CD4-positive, CD25-positive, alpha-beta regulatory T cell (primary cell): ENCODE measurements at regions not wholly inside any gene's neighbourhood (a gene's known extent, or its start where the extent isn't known, plus 50 kb on each side); places are given as distances from the start of the nearest gene placed in this dataset.

Experiments used
- ATAC-seq, 2 donors: fragments of 150-1000 bp; cut with Tn5 transposase; one replicate each; pipeline ENCODE4 v1.10.0; 2021; ENCODE audit warnings: low read depth in 2 of 2, moderate number of reproducible peaks in 2 of 2, moderate library complexity in 1 of 2
- DNase-seq, 3 donors: peaks; one replicate each; pipeline versions ENCODE4 v3.0.0 to v3.0.0-alpha.2; 2012 to 2022; ENCODE audit warnings: mixed read lengths in 1 of 3
- H3K27ac ChIP-seq: one replicate; pipeline ENCODE4 v1.7.0; 2013; ENCODE audit warnings: mild to moderate bottlenecking, low read length; ENCODE audit not compliant: insufficient read depth, poor library complexity, severe bottlenecking
- H3K27me3 ChIP-seq: one replicate; pipeline ENCODE4 v1.7.0; 2013; ENCODE audit warnings: low read length; ENCODE audit not compliant: control insufficient read depth, insufficient read depth
- H3K36me3 ChIP-seq: one replicate; pipeline ENCODE4 v1.7.0; 2013; ENCODE audit warnings: mild to moderate bottlenecking, low read length, moderate library complexity; ENCODE audit not compliant: control insufficient read depth, insufficient read depth
- H3K4me1 ChIP-seq: 2 replicates; pipeline ENCODE4 v1.7.0; 2013; ENCODE audit warnings: mild to moderate bottlenecking, low read length; ENCODE audit not compliant: insufficient read depth, control insufficient read depth, poor library complexity, severe bottlenecking
- H3K4me3 ChIP-seq: one replicate; pipeline ENCODE4 v1.7.0; 2013; ENCODE audit warnings: low read depth, mild to moderate bottlenecking, low read length, moderate library complexity
- H3K9me3 ChIP-seq, 2 experiments: 1 replicate in 1 of 2; 2 replicates in 1 of 2; pipeline ENCODE4 v1.7.0; 2013; ENCODE audit warnings: low read length in 2 of 2, mild to moderate bottlenecking in 1 of 2, moderate library complexity in 1 of 2; ENCODE audit not compliant: control insufficient read depth in 2 of 2
- H3K27ac Mint-ChIP-seq, 3 donors: one replicate each; pipeline ENCODE4 v1.8.0; 2020 to 2022; ENCODE audit warnings: mild to moderate bottlenecking in 3 of 3, mixed read lengths in 3 of 3, moderate library complexity in 2 of 3
- H3K27me3 Mint-ChIP-seq: one replicate; pipeline ENCODE4 v1.8.0; 2022; ENCODE audit warnings: mild to moderate bottlenecking, mixed read lengths
- H3K36me3 Mint-ChIP-seq: one replicate; pipeline ENCODE4 v1.8.0; 2020; ENCODE audit warnings: mixed read lengths
- H3K4me1 Mint-ChIP-seq, 4 donors: one replicate each; pipeline ENCODE4 v1.8.0; 2020 to 2022; ENCODE audit warnings: mixed read lengths in 4 of 4, mild to moderate bottlenecking in 1 of 4
- H3K4me3 Mint-ChIP-seq, 4 donors: one replicate each; pipeline ENCODE4 v1.8.0; 2020 to 2022; ENCODE audit warnings: mild to moderate bottlenecking in 4 of 4, mixed read lengths in 4 of 4, moderate library complexity in 3 of 4
- H3K9me3 Mint-ChIP-seq, 7 donors: one replicate each; pipeline ENCODE4 v1.8.0; 2020 to 2022; ENCODE audit warnings: mixed read lengths in 7 of 7, mild to moderate bottlenecking in 3 of 7, moderate library complexity in 2 of 7

DNA sequence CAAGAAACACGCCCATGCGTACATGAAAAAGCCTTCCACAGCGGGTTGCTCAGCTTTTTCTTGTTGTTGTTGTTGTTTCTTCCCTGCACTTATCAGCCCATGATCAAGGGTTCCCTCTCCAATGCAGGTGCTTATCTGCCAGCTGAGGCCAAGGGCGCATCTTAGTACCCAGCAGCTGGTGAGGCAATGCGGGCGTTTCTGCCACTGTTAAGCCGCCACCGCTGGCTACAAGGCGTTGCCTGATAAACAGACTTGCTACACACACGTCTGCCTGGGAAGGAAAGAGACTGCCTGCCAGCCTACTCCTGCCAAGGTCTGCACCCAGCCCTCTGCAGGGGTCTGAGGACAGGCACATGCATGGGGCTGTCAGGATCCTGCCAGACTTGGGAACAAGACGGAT lies 345.9 kb downstream of the BCL11B start:
- no peak overlapping the region for H3K27ac ChIP-seq
- DNase-seq, result peak in 2 of 3 donors; percentile 44 to 77

GRCh38 chr14:98926801-98927200 lies 345.2 kb downstream of the BCL11B start:
- Mint-ChIP-seq H3K4me1 (peaks cover 6 to 62% (median 26%) of the 10 kb centered on the region in 4 donors), H3K27ac (peak overlapping the region in 1 of 3 donors; percentile 8), H3K4me3 (peak overlapping the region in 1 of 4 donors; percentile 39), H3K36me3 (peaks cover 10% of the 10 kb centered on the region), H3K9me3 (peaks cover 0 to 8% (median 3%) of the 10 kb centered on the region in 7 donors), H3K27me3 (peaks cover 4% of the 10 kb centered on the region)
- H3K36me3 ChIP-seq, result no peaks in the 10 kb centered on the region
- H3K9me3 ChIP-seq, result no peaks in the 10 kb centered on the region
- DNase-seq (no peak), ATAC-seq (no peak)
- no peak overlapping the region for H3K4me3 ChIP-seq
- no peak overlapping the region for H3K27ac ChIP-seq
- peaks cover 31% of the 10 kb centered on the region for H3K4me1 ChIP-seq
- H3K27me3 ChIP-seq, result no peaks in the 10 kb centered on the region

More for the DNA sequence above, 345.9 kb downstream of the BCL11B start:
- Histone ChIP-seq H3K4me3 (no peak overlapping the region), H3K4me1 (peaks cover 24% of the 10 kb centered on the region), H3K27me3 (no peaks in the 10 kb centered on the region), H3K36me3 (no peaks in the 10 kb centered on the region), H3K9me3 (no peaks in the 10 kb centered on the region)
- ATAC-seq, result peak; percentile 52 to 72
- H3K4me3 Mint-ChIP-seq, result peak overlapping the region in 3 of 4 donors; percentile 42 to 68 (median 63)
- H3K9me3 Mint-ChIP-seq, result peaks cover 0 to 9% (median 3%) of the 10 kb centered on the region in 7 donors
- H3K27me3 Mint-ChIP-seq, result peaks cover 6% of the 10 kb centered on the region
- H3K4me1 Mint-ChIP-seq, result peaks cover 5 to 55% (median 19%) of the 10 kb centered on the region in 4 donors
- peak overlapping the region; percentile 84 to 94 (median 92) for H3K27ac Mint-ChIP-seq
- H3K36me3 Mint-ChIP-seq, result peaks cover 10% of the 10 kb centered on the region

GRCh38 chr14:98927986-98928385 lies 344.0 kb downstream of the BCL11B start:
- DNase-seq (no peak), ATAC-seq (no peak)
- Mint-ChIP-seq H3K4me3 (no peak overlapping the region), H3K9me3 (peaks cover 0 to 5% (median 0%) of the 10 kb centered on the region in 7 donors), H3K27me3 (peaks cover 4% of the 10 kb centered on the region), H3K27ac (peak overlapping the region in 1 of 3 donors; percentile 83), H3K36me3 (peaks cover 10% of the 10 kb centered on the region), H3K4me1 (peaks cover 9 to 74% (median 37%) of the 10 kb centered on the region in 4 donors)
- Histone ChIP-seq H3K4me3 (no peak overlapping the region), H3K4me1 (peaks cover 43% of the 10 kb centered on the region), H3K9me3 (no peaks in the 10 kb centered on the region), H3K27ac (no peak overlapping the region), H3K36me3 (no peaks in the 10 kb centered on the region), H3K27me3 (no peaks in the 10 kb centered on the region)

- no peaks in the 10 kb centered on the region for H3K9me3 ChIP-seq
- Mint-ChIP-seq H3K27ac (peak overlapping the region in 2 of 3 donors; percentile 48 to 83), H3K4me1 (peaks cover 11 to 78% (median 40%) of the 10 kb centered on the region in 4 donors), H3K9me3 (peaks cover 0 to 5% (median 0%) of the 10 kb centered on the region in 7 donors), H3K4me3 (no peak overlapping the region), H3K36me3 (peaks cover 10% of the 10 kb centered on the region), H3K27me3 (peaks cover 4% of the 10 kb centered on the region)
- ATAC-seq, result no peak
- no peak overlapping the region for H3K4me3 ChIP-seq
- H3K36me3 ChIP-seq, result no peaks in the 10 kb centered on the region
- no peak overlapping the region for H3K27ac ChIP-seq
- H3K4me1 ChIP-seq, result peaks cover 47% of the 10 kb centered on the region
- no peak for DNase-seq
- no peaks in the 10 kb centered on the region for H3K27me3 ChIP-seq
These were observed 343.6 kb downstream of the BCL11B start for GRCh38 chr14:98928418-98928817.

DNA sequence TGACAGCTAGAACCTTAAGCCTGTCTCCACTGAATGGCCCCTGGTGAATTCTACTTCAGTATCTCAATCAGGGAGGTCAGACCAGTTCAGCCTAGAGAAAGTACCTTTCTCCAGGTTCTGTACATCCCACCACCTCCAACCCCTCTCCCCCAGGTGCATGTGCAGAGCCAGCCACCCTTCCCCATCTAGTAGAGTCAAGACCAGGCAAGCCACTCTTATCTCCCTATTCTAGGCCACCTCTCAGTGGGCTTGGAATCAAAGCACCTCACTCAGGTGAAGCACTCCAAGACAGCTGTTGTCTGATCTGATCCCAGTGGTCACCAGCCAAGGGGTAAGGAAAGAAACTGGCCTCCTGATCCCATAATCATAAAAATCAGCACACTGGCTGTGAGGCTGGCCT lies 340.9 kb downstream of the BCL11B start:
- Mint-ChIP-seq H3K4me1 (peaks cover 11 to 89% (median 55%) of the 10 kb centered on the region in 4 donors), H3K27ac (peak overlapping the region; percentile 91 to 94 (median 92)), H3K36me3 (peaks cover 10% of the 10 kb centered on the region), H3K27me3 (no peaks in the 10 kb centered on the region), H3K9me3 (peaks cover 0 to 5% (median 3%) of the 10 kb centered on the region in 7 donors), H3K4me3 (peak overlapping the region in 3 of 4 donors; percentile 76 to 87 (median 77))
- H3K27ac ChIP-seq, result peak overlapping the region; percentile 36
- no peaks in the 10 kb centered on the region for H3K27me3 ChIP-seq
- DNase-seq (no peak), ATAC-seq (no peak)
- peaks cover 56% of the 10 kb centered on the region for H3K4me1 ChIP-seq
- H3K9me3 ChIP-seq, result no peaks in the 10 kb centered on the region
- peak overlapping the region; percentile 72 for H3K4me3 ChIP-seq
- no peaks in the 10 kb centered on the region for H3K36me3 ChIP-seq

GRCh38 chr14:98931911-98932310 lies 340.1 kb downstream of the BCL11B start:
- Mint-ChIP-seq H3K27me3 (no peaks in the 10 kb centered on the region), H3K27ac (peak overlapping the region; percentile 91 to 94 (median 92)), H3K4me1 (peaks cover 11 to 89% (median 58%) of the 10 kb centered on the region in 4 donors), H3K36me3 (peaks cover 10% of the 10 kb centered on the region), H3K9me3 (peaks cover 0 to 5% (median 3%) of the 10 kb centered on the region in 7 donors), H3K4me3 (peak overlapping the region; percentile 62 to 87 (median 76))
- Histone ChIP-seq H3K36me3 (no peaks in the 10 kb centered on the region), H3K27ac (peak overlapping the region; percentile 36), H3K27me3 (no peaks in the 10 kb centered on the region), H3K4me3 (peak overlapping the region; percentile 72), H3K4me1 (peaks cover 48% of the 10 kb centered on the region), H3K9me3 (no peaks in the 10 kb centered on the region)
- DNase-seq, result peak; percentile 39 to 92 (median 84)
- peak; percentile 97 to 99 for ATAC-seq

DNA sequence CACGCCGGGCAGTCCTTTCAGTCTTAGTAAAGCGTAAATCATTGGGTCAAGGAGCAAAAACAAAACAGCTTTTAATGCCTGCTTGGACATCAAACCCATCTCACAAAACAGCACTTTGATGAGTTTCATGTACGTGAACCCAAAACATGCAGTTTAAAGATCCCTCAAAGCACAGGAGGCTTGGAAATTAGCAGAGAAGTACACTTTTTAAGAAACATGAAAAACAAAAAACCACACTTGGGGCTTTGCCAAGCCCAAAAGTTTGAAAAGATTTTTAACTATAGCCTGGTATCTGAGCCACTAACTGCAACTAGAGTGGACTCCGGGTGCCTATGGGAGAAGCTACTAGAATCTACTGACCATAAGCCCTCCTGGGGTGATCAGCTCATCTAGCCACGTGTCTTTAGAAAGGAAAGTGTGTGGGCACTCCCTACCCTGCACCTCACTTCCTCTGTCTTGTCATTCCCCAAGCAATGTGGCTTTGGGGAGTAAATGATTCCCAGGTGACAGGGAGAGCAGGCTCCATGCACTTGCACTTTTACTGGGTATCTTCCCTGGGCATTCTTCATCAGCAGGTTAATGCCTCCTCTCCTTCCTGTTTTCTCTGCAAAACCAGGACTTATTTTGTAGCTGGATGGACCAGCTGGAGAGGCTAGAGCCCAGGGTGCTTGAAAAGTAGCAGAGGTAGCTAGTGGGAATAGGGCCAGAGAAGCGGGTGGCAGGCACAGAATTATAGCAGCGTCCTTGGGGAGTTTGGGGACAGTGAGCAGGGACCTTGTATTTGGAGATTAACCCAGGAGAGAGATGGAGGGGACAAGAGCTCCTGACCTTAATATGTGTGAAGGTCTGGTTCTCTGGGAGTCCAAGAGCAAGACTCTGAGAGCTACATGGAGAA lies 339.3 kb downstream of the BCL11B start:
- peak overlapping the region; percentile 72 for H3K4me3 ChIP-seq
- peaks cover 50% of the 10 kb centered on the region for H3K4me1 ChIP-seq
- no peaks in the 10 kb centered on the region for H3K27me3 ChIP-seq
- peaks cover 0 to 5% (median 3%) of the 10 kb centered on the region in 7 donors for H3K9me3 Mint-ChIP-seq
- ATAC-seq (no peak), DNase-seq (peak in 1 of 3 donors; percentile 44)
- H3K4me1 Mint-ChIP-seq, result peaks cover 13 to 92% (median 62%) of the 10 kb centered on the region in 4 donors
- H3K36me3 Mint-ChIP-seq, result peaks cover 10% of the 10 kb centered on the region
- H3K4me3 Mint-ChIP-seq, result peak overlapping the region; percentile 62 to 87 (median 76)
- H3K36me3 ChIP-seq, result no peaks in the 10 kb centered on the region
- no peaks in the 10 kb centered on the region for H3K27me3 Mint-ChIP-seq
- peak overlapping the region; percentile 36 for H3K27ac ChIP-seq
- peak overlapping the region; percentile 91 to 94 (median 92) for H3K27ac Mint-ChIP-seq
- no peaks in the 10 kb centered on the region for H3K9me3 ChIP-seq
